ENCODE measurements at regions not wholly inside any gene's neighbourhood (a gene's known extent, or its start where the extent isn't known, plus 50 kb on each side); places are given as distances from the start of the nearest gene placed in this dataset.

GRCh38 chr3:109921509-109921908 is 584.2 kb upstream of the DPPA4 start:
- TF ChIP-seq ZBTB49 (CRISPR knock-in tag; IDR thresholded peaks at IDR 0.05; ENCODE audit: borderline replicate concordance): no peak
- no peak for TF ChIP-seq ATF6 (CRISPR knock-in tag; IDR thresholded peaks at IDR 0.05)
- TF ChIP-seq CTCF (IDR thresholded peaks at IDR 0.05 in 2 of 3, conservative IDR thresholded peaks at IDR 0.05 in 1 of 3; ENCODE audit: insufficient read depth in 2 of 3, low read depth in 1 of 3, low read length in 3 of 3): no peak
- no peak for TF ChIP-seq ARNT (IDR thresholded peaks at IDR 0.05)
- TF ChIP-seq ARHGAP35 (IDR thresholded peaks at IDR 0.05; ENCODE audit: partially characterized antibody): no peak
- no peak for TF ChIP-seq ETV5 (CRISPR knock-in tag; IDR thresholded peaks at IDR 0.05; ENCODE audit: low read depth)
- no peak for TF ChIP-seq HDAC6 (IDR thresholded peaks at IDR 0.05; ENCODE audit: low read depth, low read length)
- no peak for TF ChIP-seq SAP30 (IDR thresholded peaks at IDR 0.05; ENCODE audit: borderline replicate concordance, insufficient read depth, low read depth, low read length, poor library complexity, severe bottlenecking)
- no peak for TF ChIP-seq MAX (CRISPR knock-in tag; IDR thresholded peaks at IDR 0.05)

Data from K562 (cell line).